ENCODE measurements at regions not wholly inside any gene's neighbourhood (a gene's known extent, or its start where the extent isn't known, plus 50 kb on each side); places are given as distances from the start of the nearest gene placed in this dataset.

DNA sequence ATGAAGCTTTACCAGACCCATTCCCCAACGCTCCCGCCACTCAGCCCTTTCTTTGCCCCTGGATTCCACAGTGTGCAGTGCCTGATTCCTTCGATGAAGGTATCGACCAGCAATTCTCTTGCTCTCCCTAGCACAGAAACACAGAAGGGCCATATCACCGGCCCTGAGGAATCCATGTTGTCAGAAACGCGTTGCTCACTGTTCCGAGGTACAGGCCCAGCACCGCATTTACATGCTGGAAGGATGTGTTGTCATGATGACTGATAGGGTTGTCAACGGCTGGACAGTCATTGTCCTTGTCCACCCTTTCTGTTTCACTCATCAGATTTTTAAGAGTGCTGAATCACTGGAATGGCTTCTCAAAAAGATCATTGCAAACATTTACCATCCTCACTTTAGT lies 57.2 kb upstream of the GPR6 start:
- 92% methylated on average over 10 of the region's 10 CpGs for WGBS
- DNase-seq (ENCODE audit: low spot score in 2 of 2) = no peak
- TF ChIP-seq EP300 (IDR thresholded peaks at IDR 0.05) = no peak
- no peak for TF ChIP-seq POLR2AphosphoS5 (IDR thresholded peaks at IDR 0.05)
- no peaks in the 10 kb centered on the region for H3K4me1 ChIP-seq
- no peak overlapping the region for H3K4me3 ChIP-seq
- H3K9me3 ChIP-seq = no peaks in the 10 kb centered on the region
- H3K27ac ChIP-seq = no peak overlapping the region
- H3K36me3 ChIP-seq = no peaks in the 10 kb centered on the region
- H3K27me3 ChIP-seq = no peaks in the 10 kb centered on the region

DNA sequence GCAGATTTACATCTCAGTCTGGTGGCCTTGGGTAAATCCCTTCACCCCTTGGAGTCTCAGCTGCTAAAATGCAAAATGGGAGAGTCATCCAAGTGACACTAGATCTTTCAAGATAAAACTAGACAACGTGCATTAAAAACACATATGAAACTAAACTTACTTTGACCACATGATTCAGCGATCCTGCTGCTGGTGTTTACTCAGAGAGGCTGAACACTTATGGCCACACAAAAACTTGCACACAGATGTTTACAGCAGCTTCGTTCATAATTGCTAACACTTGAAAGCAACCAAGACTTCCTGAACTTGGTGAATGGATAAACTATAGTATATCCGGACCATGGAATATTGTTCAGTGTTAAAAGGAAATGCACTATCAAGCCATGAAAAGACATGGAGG lies 55.3 kb upstream of the GPR6 start:
- 46% methylated on average over 4 of the region's 4 CpGs for WGBS
- no peaks in the 10 kb centered on the region for H3K4me1 ChIP-seq
- no peaks in the 10 kb centered on the region for H3K27me3 ChIP-seq
- H3K9me3 ChIP-seq = no peaks in the 10 kb centered on the region
- TF ChIP-seq POLR2A (IDR thresholded peaks at IDR 0.05) (no peak), POLR2AphosphoS5 (IDR thresholded peaks at IDR 0.05) (no peak), EP300 (IDR thresholded peaks at IDR 0.05) (no peak)
- TF ChIP-seq, protein P1, sequence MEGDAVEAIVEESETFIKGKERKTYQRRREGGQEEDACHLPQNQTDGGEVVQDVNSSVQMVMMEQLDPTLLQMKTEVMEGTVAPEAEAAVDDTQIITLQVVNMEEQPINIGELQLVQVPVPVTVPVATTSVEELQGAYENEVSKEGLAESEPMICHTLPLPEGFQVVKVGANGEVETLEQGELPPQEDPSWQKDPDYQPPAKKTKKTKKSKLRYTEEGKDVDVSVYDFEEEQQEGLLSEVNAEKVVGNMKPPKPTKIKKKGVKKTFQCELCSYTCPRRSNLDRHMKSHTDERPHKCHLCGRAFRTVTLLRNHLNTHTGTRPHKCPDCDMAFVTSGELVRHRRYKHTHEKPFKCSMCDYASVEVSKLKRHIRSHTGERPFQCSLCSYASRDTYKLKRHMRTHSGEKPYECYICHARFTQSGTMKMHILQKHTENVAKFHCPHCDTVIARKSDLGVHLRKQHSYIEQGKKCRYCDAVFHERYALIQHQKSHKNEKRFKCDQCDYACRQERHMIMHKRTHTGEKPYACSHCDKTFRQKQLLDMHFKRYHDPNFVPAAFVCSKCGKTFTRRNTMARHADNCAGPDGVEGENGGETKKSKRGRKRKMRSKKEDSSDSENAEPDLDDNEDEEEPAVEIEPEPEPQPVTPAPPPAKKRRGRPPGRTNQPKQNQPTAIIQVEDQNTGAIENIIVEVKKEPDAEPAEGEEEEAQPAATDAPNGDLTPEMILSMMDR (IDR thresholded peaks at IDR 0.05) = no peak
- H3K4me3 ChIP-seq = no peak overlapping the region
- H3K36me3 ChIP-seq = no peaks in the 10 kb centered on the region
- H3K27ac ChIP-seq = no peak overlapping the region
- no peak for DNase-seq (ENCODE audit: low spot score in 2 of 2)

DNA sequence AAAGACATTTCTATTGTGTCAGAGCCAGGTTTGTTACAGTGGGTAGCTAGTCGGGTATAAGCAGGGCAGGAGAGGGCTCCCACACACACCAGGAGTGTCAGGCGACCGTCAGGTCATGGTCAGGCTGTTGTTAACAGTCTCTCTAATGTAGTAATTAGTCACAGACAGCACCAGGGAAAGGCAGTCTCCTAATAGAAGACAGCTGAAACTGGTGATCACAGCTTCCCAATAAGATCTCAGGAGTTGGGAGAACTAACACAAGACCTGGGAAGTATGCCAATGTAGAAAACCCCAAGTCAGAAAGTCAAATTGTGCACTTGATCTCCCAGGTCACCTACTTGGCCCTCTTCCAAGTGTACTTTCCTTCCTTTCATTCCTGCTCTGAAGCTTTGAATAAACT lies 53.0 kb upstream of the GPR6 start:
- TF ChIP-seq EP300 (IDR thresholded peaks at IDR 0.05) = no peak
- no peak for TF ChIP-seq POLR2AphosphoS5 (IDR thresholded peaks at IDR 0.05)
- no peak for TF ChIP-seq POLR2A (IDR thresholded peaks at IDR 0.05)
- TF ChIP-seq, protein P1 (IDR thresholded peaks at IDR 0.05) = no peak
- Histone ChIP-seq H3K36me3 (no peaks in the 10 kb centered on the region), H3K9me3 (no peaks in the 10 kb centered on the region), H3K27ac (no peak overlapping the region), H3K27me3 (no peaks in the 10 kb centered on the region), H3K4me1 (no peaks in the 10 kb centered on the region), H3K4me3 (no peak overlapping the region)
- 51% methylated on average over 3 of the region's 3 CpGs for WGBS
- DNase-seq (ENCODE audit: low spot score in 2 of 2) = no peak

DNA sequence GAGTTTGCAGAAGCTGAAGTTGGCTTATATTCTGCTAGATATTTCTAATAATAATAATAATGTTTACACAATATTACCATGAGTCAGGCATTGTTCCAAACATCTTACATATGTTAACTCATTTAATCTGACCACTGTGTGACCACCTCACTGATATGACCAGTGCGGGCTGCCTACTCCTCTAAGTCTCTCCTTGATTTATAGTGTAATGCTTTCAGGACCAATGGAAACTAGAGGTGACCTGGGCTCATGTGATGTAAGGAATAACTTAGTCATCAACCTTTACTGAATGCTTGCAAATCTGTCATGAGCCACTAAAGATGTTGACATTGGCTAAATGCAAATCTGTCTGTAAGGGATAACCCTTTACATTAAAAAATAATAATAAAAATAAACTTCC lies 51.1 kb upstream of the GPR6 start:
- H3K27me3 ChIP-seq = no peaks in the 10 kb centered on the region
- WGBS = 78% methylated on average over 1 of the region's 1 CpG
- H3K27ac ChIP-seq = no peak overlapping the region
- no peak for DNase-seq (ENCODE audit: low spot score in 2 of 2)
- no peaks in the 10 kb centered on the region for H3K9me3 ChIP-seq
- TF ChIP-seq, protein P1 (IDR thresholded peaks at IDR 0.05) = no peak
- TF ChIP-seq EP300 (IDR thresholded peaks at IDR 0.05) = no peak
- TF ChIP-seq POLR2A (IDR thresholded peaks at IDR 0.05) = no peak
- no peak for TF ChIP-seq POLR2AphosphoS5 (IDR thresholded peaks at IDR 0.05)
- no peaks in the 10 kb centered on the region for H3K4me1 ChIP-seq
- no peaks in the 10 kb centered on the region for H3K36me3 ChIP-seq
- no peak overlapping the region for H3K4me3 ChIP-seq
